Stomach (tissue), 4 donors: ENCODE measurements at regions not wholly inside any gene's neighbourhood (a gene's known extent, or its start where the extent isn't known, plus 50 kb on each side); places are given as distances from the start of the nearest gene placed in this dataset.

Source experiments
- CTCF ChIP-seq, 7 experiments: fragments of 450-650 bp in 4 of 7; fragments of 200-600 bp in 3 of 7; sonication (generic) in 3 of 7; IDR thresholded peaks; one replicate each; pipeline ENCODE4 v1.5.1; 2016 to 2019; ENCODE audit warnings: antibody characterized with exemption in 7 of 7, control low read depth in 2 of 7, mild to moderate bottlenecking in 1 of 7
- EP300 ChIP-seq: sonication (generic); formaldehyde crosslinking; IDR thresholded peaks from one replicate; pipeline ENCODE4 v1.6.1; 2017; ENCODE audit warnings: antibody characterized with exemption
- POLR2A ChIP-seq, 4 donors: fragments of 450-650 bp; IDR thresholded peaks; one replicate each; pipeline ENCODE4 v1.6.1; 2016; ENCODE audit warnings: antibody characterized with exemption in 4 of 4, control low read depth in 2 of 4, mild to moderate bottlenecking in 1 of 4, moderate library complexity in 1 of 4

GRCh38 chr4:126976850-126977632 lies 655.7 kb upstream of the INTU start:
- TF ChIP-seq CTCF (IDR thresholded peaks at IDR 0.05) = no peak
- TF ChIP-seq POLR2A (IDR thresholded peaks at IDR 0.05) = no peak
- TF ChIP-seq EP300 = no peak
